ENCODE measurements at regions not wholly inside any gene's neighbourhood (a gene's known extent, or its start where the extent isn't known, plus 50 kb on each side); places are given as distances from the start of the nearest gene placed in this dataset.

GRCh38 chr3:164375995-164376394, 702.3 kb downstream of the SI start:
- DNase-seq (no peak), ATAC-seq (no peak)
- Histone ChIP-seq H3K27ac (no peak overlapping the region), H3K4me3 (no peak overlapping the region), H3K27me3 (no peaks in the 10 kb centered on the region), H3K4me1 (no peaks in the 10 kb centered on the region), H3K36me3 (replicated peaks in 1 of 2; ENCODE audit: insufficient read depth in 1 of 2, low read depth in 2 of 2) (no peaks in the 10 kb centered on the region), H3K9me3 (no peaks in the 10 kb centered on the region)
- 79 to 86% methylated on average over 1 of the region's 1 CpG for WGBS, 2 donors
- intact Hi-C loops (cut with DNase I) = no loop called here
- TF ChIP-seq POLR2A (IDR thresholded peaks at IDR 0.05) = no peak
- peak in 3 of 7 experiments; percentile 14 to 36 (median 14) for TF ChIP-seq CTCF (IDR thresholded peaks at IDR 0.05)

GRCh38 chr3:164375538-164375937, 702.8 kb downstream of the SI start:
- no peak for ATAC-seq
- 49 to 82% methylated on average over 1 of the region's 1 CpG for WGBS, 2 donors
- no peak for DNase-seq

GRCh38 chr3:164371681-164372080, 706.6 kb downstream of the SI start:
- DNase-seq (no peak), ATAC-seq (no peak)
- TF ChIP-seq CTCF (IDR thresholded peaks at IDR 0.05) (no peak), POLR2A (IDR thresholded peaks at IDR 0.05) (no peak)
- Histone ChIP-seq H3K27me3 (no peaks in the 10 kb centered on the region), H3K36me3 (replicated peaks in 1 of 2; ENCODE audit: insufficient read depth in 1 of 2, low read depth in 2 of 2) (no peaks in the 10 kb centered on the region), H3K9me3 (no peaks in the 10 kb centered on the region), H3K4me1 (no peaks in the 10 kb centered on the region), H3K27ac (no peak overlapping the region), H3K4me3 (no peak overlapping the region)
- intact Hi-C loops (cut with DNase I) = no loop called here
- WGBS, 2 donors = 81 to 89% methylated on average over 2 of the region's 2 CpGs

More at GRCh38 chr3:164375538-164375937, 702.8 kb downstream of the SI start:
- intact Hi-C loops (cut with DNase I) = no loop called here
- Histone ChIP-seq H3K4me1 (no peaks in the 10 kb centered on the region), H3K36me3 (replicated peaks in 1 of 2; ENCODE audit: insufficient read depth in 1 of 2, low read depth in 2 of 2) (no peaks in the 10 kb centered on the region), H3K9me3 (no peaks in the 10 kb centered on the region), H3K27me3 (no peaks in the 10 kb centered on the region), H3K27ac (no peak overlapping the region), H3K4me3 (no peak overlapping the region)
- TF ChIP-seq POLR2A (IDR thresholded peaks at IDR 0.05) (no peak), CTCF (IDR thresholded peaks at IDR 0.05) (no peak)

GRCh38 chr3:164370970-164371369, 707.3 kb downstream of the SI start:
- DNase-seq = no peak
- no peaks in the 10 kb centered on the region for H3K4me1 ChIP-seq
- ATAC-seq = no peak
- H3K9me3 ChIP-seq = no peaks in the 10 kb centered on the region
- TF ChIP-seq CTCF (IDR thresholded peaks at IDR 0.05) (no peak), POLR2A (IDR thresholded peaks at IDR 0.05) (no peak)
- intact Hi-C loops (cut with DNase I) = no loop called here
- no peak overlapping the region for H3K4me3 ChIP-seq
- no peak overlapping the region for H3K27ac ChIP-seq
- 75 to 79% methylated on average over 5 of the region's 5 CpGs for WGBS, 2 donors
- no peaks in the 10 kb centered on the region for H3K27me3 ChIP-seq
- H3K36me3 ChIP-seq (replicated peaks in 1 of 2; ENCODE audit: insufficient read depth in 1 of 2, low read depth in 2 of 2) = no peaks in the 10 kb centered on the region

GRCh38 chr3:164365242-164365641, 713.1 kb downstream of the SI start:
- 73 to 79% methylated on average over 1 of the region's 1 CpG for WGBS, 2 donors
- intact Hi-C loops (cut with DNase I) = no loop called here
- no peak for TF ChIP-seq POLR2A (IDR thresholded peaks at IDR 0.05)
- TF ChIP-seq CTCF (IDR thresholded peaks at IDR 0.05) = no peak
- Histone ChIP-seq H3K36me3 (replicated peaks in 1 of 2; ENCODE audit: insufficient read depth in 1 of 2, low read depth in 2 of 2) (no peaks in the 10 kb centered on the region), H3K27me3 (no peaks in the 10 kb centered on the region), H3K4me1 (no peaks in the 10 kb centered on the region), H3K4me3 (no peak overlapping the region), H3K9me3 (no peaks in the 10 kb centered on the region), H3K27ac (no peak overlapping the region)
- DNase-seq (no peak), ATAC-seq (no peak)
